A549 (cell line): ENCODE measurements at regions not wholly inside any gene's neighbourhood (a gene's known extent, or its start where the extent isn't known, plus 50 kb on each side); places are given as distances from the start of the nearest gene placed in this dataset.

Experiments
- ATAC-seq, 2 experiments: fragments of 200-7000 bp in 1 of 2; fragments of >200 bp in 1 of 2; cut with Nextera tagmentation in 1 of 2; cut with Tn5 transposase in 1 of 2; 3 replicates each; pipeline versions ENCODE4 v1.8.0 to v1.9.1; 2018 to 2020; ENCODE audit warnings: mild to moderate bottlenecking in 1 of 2, moderate library complexity in 1 of 2
- CTCF ChIA-PET: fragments of 300-600 bp; sonication (Branson Sonifier 250); formaldehyde crosslinking; extraction: SDS; loops from one replicate; lab custom pipeline; 2021; ENCODE audit warnings: antibody characterized with exemption, inconsistent platforms; lab: Yijun Ruan, JAX
- POLR2A ChIA-PET: fragments of 350-600 bp; formaldehyde crosslinking; extraction: SDS; loops from one replicate; lab custom pipeline; 2021; ENCODE audit warnings: antibody characterized with exemption, inconsistent platforms; lab: Yijun Ruan, JAX
- DNase-seq, 2 experiments: peaks; one replicate each; pipeline versions ENCODE4 v3.0.0 to v3.0.0-alpha.2; 2011 to 2016; ENCODE audit warnings: low read depth in 1 of 2, low spot score in 1 of 2
- FAIRE-seq: peaks from 2 replicates; lab custom pipeline; 2011; peaks lifted over from hg19 to GRCh38; lab: Jason Lieb, UNC
- H3K27ac ChIP-seq, 2 experiments: fragments of >200 bp; sonication (Bioruptor Twin); formaldehyde crosslinking; 3 replicates each; pipeline ENCODE4 v1.5.1; 2016 to 2017
- H3K4me1 ChIP-seq: fragments of >200 bp; sonication (Bioruptor Twin); formaldehyde crosslinking; 3 replicates; pipeline ENCODE4 v1.6.1; 2016
- H3K4me2 ChIP-seq: fragments of >200 bp; sonication (Bioruptor Twin); formaldehyde crosslinking; 3 replicates; pipeline ENCODE4 v1.6.1; 2016
- H3K4me3 ChIP-seq: fragments of >200 bp; sonication (Bioruptor Twin); formaldehyde crosslinking; 3 replicates; pipeline ENCODE4 v1.5.1; 2016
- H3K9me3 ChIP-seq: fragments of >200 bp; sonication (Bioruptor Twin); formaldehyde crosslinking; 3 replicates; pipeline ENCODE4 v1.6.1; 2016
- CBX2 ChIP-seq: fragments of 200-600 bp; sonication (generic); IDR thresholded peaks from 2 replicates; pipeline ENCODE4 v1.6.1; 2016; ENCODE audit warnings: low read depth, mild to moderate bottlenecking, borderline replicate concordance
- CBX8 ChIP-seq: fragments of 200-600 bp; sonication (generic); IDR thresholded peaks from 2 replicates; pipeline ENCODE4 v1.6.1; 2016
- CEBPB ChIP-seq, 2 experiments: fragments of >200 bp in 1 of 2; sonication (Bioruptor Twin) in 1 of 2; formaldehyde crosslinking in 1 of 2; IDR thresholded peaks; 2 replicates each; pipeline ENCODE4 v1.6.1; 2012 to 2016
- EHMT2 ChIP-seq: fragments of 200-600 bp; sonication (generic); IDR thresholded peaks from 2 replicates; pipeline ENCODE4 v1.6.1; 2016; ENCODE audit warnings: antibody characterized with exemption, low read depth, mild to moderate bottlenecking, moderate library complexity
- ESRRA ChIP-seq: fragments of 150-350 bp; IDR thresholded peaks from 2 replicates; pipeline ENCODE4 v1.6.1; 2014; ENCODE audit warnings: mild to moderate bottlenecking, low read length, borderline replicate concordance
- FOSB ChIP-seq: fragments of 250-450 bp; sonication (Bioruptor Pico); IDR thresholded peaks from 2 replicates; pipeline ENCODE4 v1.5.0; 2020; ENCODE audit warnings: mild to moderate bottlenecking, moderate library complexity
- HDAC2 ChIP-seq: fragments of 200-600 bp; sonication (generic); IDR thresholded peaks from 2 replicates; pipeline ENCODE4 v1.6.1; 2016
- HOXA7 ChIP-seq: fragments of 250-450 bp; sonication (Bioruptor Pico); IDR thresholded peaks from 2 replicates; pipeline ENCODE4 v1.5.0; 2020; ENCODE audit warnings: mild to moderate bottlenecking, moderate library complexity
- HOXB5 ChIP-seq: fragments of 250-450 bp; sonication (Bioruptor Pico); IDR thresholded peaks from 2 replicates; pipeline ENCODE4 v1.5.0; 2020; ENCODE audit warnings: mild to moderate bottlenecking, moderate library complexity
- JUN ChIP-seq, 2 experiments: fragments of >200 bp; sonication (Bioruptor Twin); formaldehyde crosslinking; IDR thresholded peaks; 2 replicates in 1 of 2; 3 replicates in 1 of 2; pipeline ENCODE4 v1.6.1; 2016 to 2017
- JUNB ChIP-seq: fragments of >200 bp; sonication (Bioruptor Twin); formaldehyde crosslinking; IDR thresholded peaks from 2 replicates; pipeline ENCODE4 v1.6.1; 2016
- KDM1A ChIP-seq: fragments of 200-600 bp; sonication (generic); IDR thresholded peaks from 2 replicates; pipeline ENCODE4 v1.6.1; 2016; ENCODE audit warnings: low read depth, mild to moderate bottlenecking
- KDM5A ChIP-seq: fragments of 200-600 bp; sonication (generic); IDR thresholded peaks from 2 replicates; pipeline ENCODE4 v1.6.1; 2016; ENCODE audit warnings: antibody characterized with exemption, mild to moderate bottlenecking
- RFX5 ChIP-seq: fragments of 450-650 bp; IDR thresholded peaks from 2 replicates; pipeline ENCODE4 v1.7.1; 2014; ENCODE audit warnings: antibody characterized with exemption, mild to moderate bottlenecking, moderate library complexity
- SREBF2 ChIP-seq: fragments of 450-650 bp; IDR thresholded peaks from 2 replicates; pipeline ENCODE4 v1.6.1; 2014; ENCODE audit warnings: mild to moderate bottlenecking, moderate library complexity
- ZC3H11A ChIP-seq: fragments of 450-650 bp; IDR thresholded peaks from 2 replicates; pipeline ENCODE4 v1.6.1; 2014; ENCODE audit warnings: antibody characterized with exemption, mild to moderate bottlenecking
- ZFP36 ChIP-seq: fragments of 450-650 bp; IDR thresholded peaks from 2 replicates; pipeline ENCODE4 v1.6.1; 2014; ENCODE audit warnings: borderline replicate concordance; ENCODE audit not compliant: partially characterized antibody
- ZSCAN20 ChIP-seq: fragments of 250-450 bp; sonication (Bioruptor Pico); IDR thresholded peaks from 2 replicates; pipeline ENCODE4 v1.8.0; 2022; ENCODE audit warnings: mild to moderate bottlenecking, moderate library complexity
- WGBS: methylation state at CpG from one replicate; pipeline ENCODE4 v1.1.6; 2017; ENCODE audit errors: missing lambda C conversion rate; 5-methylcytosine and 5-hydroxymethylcytosine counted together
- TF ChIP-seq, protein P1 (sequence below): fragments of 250-450 bp; sonication (Bioruptor Pico); IDR thresholded peaks from 2 replicates; pipeline ENCODE4 v1.5.0; 2020; ENCODE audit warnings: low read depth, mild to moderate bottlenecking, moderate library complexity
- TF ChIP-seq, protein P2 (sequence below): fragments of 250-450 bp; sonication (Bioruptor Pico); IDR thresholded peaks from 2 replicates; pipeline ENCODE4 v1.5.0; 2021; ENCODE audit warnings: mild to moderate bottlenecking, moderate library complexity, borderline replicate concordance
- TF ChIP-seq, protein P3 (sequence below): fragments of 200-600 bp; sonication (generic); IDR thresholded peaks from 2 replicates; pipeline ENCODE4 v1.6.1; 2016; ENCODE audit warnings: antibody characterized with exemption, mild to moderate bottlenecking, moderate library complexity
- TF ChIP-seq, protein P4 (sequence below): fragments of 450-650 bp; IDR thresholded peaks from 2 replicates; pipeline ENCODE4 v1.6.1; 2014; ENCODE audit warnings: antibody characterized with exemption

DNA sequence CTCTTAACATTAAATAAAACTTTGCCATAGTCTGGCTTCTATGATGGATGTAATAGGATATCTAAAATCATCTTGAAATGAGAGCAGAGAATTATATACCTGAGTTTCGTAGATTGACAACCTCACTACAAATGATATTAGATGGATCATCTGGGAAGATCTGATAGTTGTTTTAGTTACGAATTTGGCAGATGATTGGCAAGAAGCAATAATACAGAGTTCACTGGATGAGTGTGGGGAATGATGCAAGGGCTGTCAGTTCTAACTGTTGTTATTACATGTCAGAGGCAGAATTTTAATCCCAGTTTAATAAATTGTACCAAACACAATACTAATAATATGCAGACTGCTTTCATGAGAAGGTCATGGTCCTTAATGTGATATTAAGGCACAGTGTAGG is 585.2 kb downstream of the TRAM1L1 start (continued):
- TF ChIP-seq, protein P1, sequence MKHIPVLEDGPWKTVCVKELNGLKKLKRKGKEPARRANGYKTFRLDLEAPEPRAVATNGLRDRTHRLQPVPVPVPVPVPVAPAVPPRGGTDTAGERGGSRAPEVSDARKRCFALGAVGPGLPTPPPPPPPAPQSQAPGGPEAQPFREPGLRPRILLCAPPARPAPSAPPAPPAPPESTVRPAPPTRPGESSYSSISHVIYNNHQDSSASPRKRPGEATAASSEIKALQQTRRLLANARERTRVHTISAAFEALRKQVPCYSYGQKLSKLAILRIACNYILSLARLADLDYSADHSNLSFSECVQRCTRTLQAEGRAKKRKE (CRISPR knock-in tag): no peak
- no peak for TF ChIP-seq JUNB

DNA sequence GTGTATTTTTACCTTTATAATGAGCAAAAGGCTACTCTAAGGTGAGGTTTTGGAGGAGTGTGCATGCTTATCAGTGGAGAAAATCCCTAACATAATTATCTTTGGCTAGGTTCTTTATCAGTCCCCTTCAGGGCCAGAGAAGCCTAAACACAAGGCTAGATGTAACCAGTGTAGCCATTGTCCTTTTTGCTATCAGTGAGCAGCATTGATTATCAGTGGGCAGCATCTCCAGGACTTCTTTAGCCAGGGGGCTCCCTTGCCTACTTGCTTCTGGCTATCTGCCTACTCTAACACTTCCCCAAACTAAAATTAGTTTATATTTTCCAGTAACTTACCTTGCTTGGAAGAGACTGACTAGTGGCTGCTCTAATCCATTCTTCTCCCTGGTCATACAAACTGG is 595.6 kb downstream of the TRAM1L1 start:
- TF ChIP-seq SREBF2: no peak
- TF ChIP-seq FOSB (CRISPR knock-in tag): no peak
- no peak for TF ChIP-seq CBX8
- no peak for TF ChIP-seq ZC3H11A
- TF ChIP-seq RFX5: no peak
- TF ChIP-seq KDM1A: no peak
- no peak for TF ChIP-seq HOXA7 (CRISPR knock-in tag)
- no peak for TF ChIP-seq CBX2
- no peak for TF ChIP-seq HOXB5 (CRISPR knock-in tag)
- no peak for TF ChIP-seq HDAC2
- TF ChIP-seq EHMT2: no peak
- TF ChIP-seq KDM5A: no peak
- no peak for TF ChIP-seq ZFP36
- TF ChIP-seq, protein P2, sequence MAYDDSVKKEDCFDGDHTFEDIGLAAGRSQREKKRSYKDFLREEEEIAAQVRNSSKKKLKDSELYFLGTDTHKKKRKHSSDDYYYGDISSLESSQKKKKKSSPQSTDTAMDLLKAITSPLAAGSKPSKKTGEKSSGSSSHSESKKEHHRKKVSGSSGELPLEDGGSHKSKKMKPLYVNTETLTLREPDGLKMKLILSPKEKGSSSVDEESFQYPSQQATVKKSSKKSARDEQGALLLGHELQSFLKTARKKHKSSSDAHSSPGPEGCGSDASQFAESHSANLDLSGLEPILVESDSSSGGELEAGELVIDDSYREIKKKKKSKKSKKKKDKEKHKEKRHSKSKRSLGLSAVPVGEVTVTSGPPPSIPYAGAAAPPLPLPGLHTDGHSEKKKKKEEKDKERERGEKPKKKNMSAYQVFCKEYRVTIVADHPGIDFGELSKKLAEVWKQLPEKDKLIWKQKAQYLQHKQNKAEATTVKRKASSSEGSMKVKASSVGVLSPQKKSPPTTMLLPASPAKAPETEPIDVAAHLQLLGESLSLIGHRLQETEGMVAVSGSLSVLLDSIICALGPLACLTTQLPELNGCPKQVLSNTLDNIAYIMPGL (CRISPR knock-in tag): no peak
- no peak for TF ChIP-seq ESRRA
- TF ChIP-seq, protein P3, sequence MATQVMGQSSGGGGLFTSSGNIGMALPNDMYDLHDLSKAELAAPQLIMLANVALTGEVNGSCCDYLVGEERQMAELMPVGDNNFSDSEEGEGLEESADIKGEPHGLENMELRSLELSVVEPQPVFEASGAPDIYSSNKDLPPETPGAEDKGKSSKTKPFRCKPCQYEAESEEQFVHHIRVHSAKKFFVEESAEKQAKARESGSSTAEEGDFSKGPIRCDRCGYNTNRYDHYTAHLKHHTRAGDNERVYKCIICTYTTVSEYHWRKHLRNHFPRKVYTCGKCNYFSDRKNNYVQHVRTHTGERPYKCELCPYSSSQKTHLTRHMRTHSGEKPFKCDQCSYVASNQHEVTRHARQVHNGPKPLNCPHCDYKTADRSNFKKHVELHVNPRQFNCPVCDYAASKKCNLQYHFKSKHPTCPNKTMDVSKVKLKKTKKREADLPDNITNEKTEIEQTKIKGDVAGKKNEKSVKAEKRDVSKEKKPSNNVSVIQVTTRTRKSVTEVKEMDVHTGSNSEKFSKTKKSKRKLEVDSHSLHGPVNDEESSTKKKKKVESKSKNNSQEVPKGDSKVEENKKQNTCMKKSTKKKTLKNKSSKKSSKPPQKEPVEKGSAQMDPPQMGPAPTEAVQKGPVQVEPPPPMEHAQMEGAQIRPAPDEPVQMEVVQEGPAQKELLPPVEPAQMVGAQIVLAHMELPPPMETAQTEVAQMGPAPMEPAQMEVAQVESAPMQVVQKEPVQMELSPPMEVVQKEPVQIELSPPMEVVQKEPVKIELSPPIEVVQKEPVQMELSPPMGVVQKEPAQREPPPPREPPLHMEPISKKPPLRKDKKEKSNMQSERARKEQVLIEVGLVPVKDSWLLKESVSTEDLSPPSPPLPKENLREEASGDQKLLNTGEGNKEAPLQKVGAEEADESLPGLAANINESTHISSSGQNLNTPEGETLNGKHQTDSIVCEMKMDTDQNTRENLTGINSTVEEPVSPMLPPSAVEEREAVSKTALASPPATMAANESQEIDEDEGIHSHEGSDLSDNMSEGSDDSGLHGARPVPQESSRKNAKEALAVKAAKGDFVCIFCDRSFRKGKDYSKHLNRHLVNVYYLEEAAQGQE: no peak
- CTCF ChIA-PET: no interaction called here
- ATAC-seq: no peak
- no peaks in the 10 kb centered on the region for H3K9me3 ChIP-seq
- POLR2A ChIA-PET: no interaction called here
- no peak for FAIRE-seq
- no peak overlapping the region for H3K27ac ChIP-seq
- no peak for DNase-seq
- no peak overlapping the region for H3K4me3 ChIP-seq
- no peak overlapping the region for H3K4me2 ChIP-seq
- no peaks in the 10 kb centered on the region for H3K4me1 ChIP-seq

DNA sequence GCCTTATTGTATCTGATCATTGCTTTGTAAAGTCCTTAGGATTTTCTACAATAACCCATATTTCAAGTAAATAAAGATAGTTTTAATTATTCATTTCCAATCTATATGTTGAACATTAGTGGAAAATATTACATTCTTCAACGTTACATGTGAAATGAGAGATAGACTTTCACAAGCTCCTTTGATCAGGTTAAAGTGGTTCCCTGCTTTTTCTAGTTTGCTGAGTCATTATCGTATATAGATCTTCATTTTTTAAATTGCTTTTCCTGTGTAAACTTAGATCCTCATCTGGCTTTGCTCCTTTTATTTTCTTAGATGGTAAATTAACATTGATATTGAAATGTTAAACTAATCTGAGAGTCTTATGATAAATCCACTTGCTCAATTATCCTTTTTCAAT is 599.0 kb downstream of the TRAM1L1 start:
- Histone ChIP-seq H3K27ac (no peak overlapping the region), H3K4me3 (no peak overlapping the region), H3K9me3 (no peaks in the 10 kb centered on the region), H3K4me2 (no peak overlapping the region), H3K4me1 (no peaks in the 10 kb centered on the region)
- 38% methylated on average over 2 of the region's 2 CpGs for WGBS
- FAIRE-seq (no peak), DNase-seq (no peak), ATAC-seq (no peak)
- TF ChIP-seq CEBPB (IDR thresholded peaks at IDR 0.05) (no peak), JUN (IDR thresholded peaks at IDR 0.05) (no peak), ZSCAN20 (CRISPR knock-in tag) (no peak)
- TF ChIP-seq, protein P4, sequence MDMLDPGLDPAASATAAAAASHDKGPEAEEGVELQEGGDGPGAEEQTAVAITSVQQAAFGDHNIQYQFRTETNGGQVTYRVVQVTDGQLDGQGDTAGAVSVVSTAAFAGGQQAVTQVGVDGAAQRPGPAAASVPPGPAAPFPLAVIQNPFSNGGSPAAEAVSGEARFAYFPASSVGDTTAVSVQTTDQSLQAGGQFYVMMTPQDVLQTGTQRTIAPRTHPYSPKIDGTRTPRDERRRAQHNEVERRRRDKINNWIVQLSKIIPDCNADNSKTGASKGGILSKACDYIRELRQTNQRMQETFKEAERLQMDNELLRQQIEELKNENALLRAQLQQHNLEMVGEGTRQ: no peak
- POLR2A ChIA-PET: no interaction called here
- CTCF ChIA-PET: no interaction called here
